ENCODE measurements at regions not wholly inside any gene's neighbourhood (a gene's known extent, or its start where the extent isn't known, plus 50 kb on each side); places are given as distances from the start of the nearest gene placed in this dataset.

- TF ChIP-seq CTCF (IDR thresholded peaks at IDR 0.05) (no peak), POLR2A (IDR thresholded peaks at IDR 0.05) (no peak)
These were observed 182.5 kb upstream of the RASSF8 start for GRCh38 chr12:25775968-25776367.

All from testis (tissue), 2 donors.